Liver (tissue), 6 donors: ENCODE measurements at regions not wholly inside any gene's neighbourhood (a gene's known extent, or its start where the extent isn't known, plus 50 kb on each side); places are given as distances from the start of the nearest gene placed in this dataset.
"Not testable (repeated sequence)": the region's sequence is repeated elsewhere in the genome, so short reads cannot be mapped to it uniquely, and the experiment has no call there.

Experiments used
- DNase-seq: peaks from one replicate; pipeline ENCODE4 v3.0.0-alpha.2; 2017; ENCODE audit warnings: low spot score
- H3K27ac ChIP-seq, 2 donors: one replicate each; pipeline ENCODE4 v1.7.0; 2013; ENCODE audit warnings: inconsistent platforms in 2 of 2, low read length in 2 of 2, control low read depth in 1 of 2, low read depth in 1 of 2, mild to moderate bottlenecking in 1 of 2
- H3K27me3 ChIP-seq, 4 donors: one replicate each; pipeline versions ENCODE4 v1.6.1 to v1.7.0; 2013; ENCODE audit warnings: low read length in 3 of 4, inconsistent platforms in 1 of 4, mild to moderate bottlenecking in 1 of 4, moderate library complexity in 1 of 4; ENCODE audit not compliant: control insufficient read depth in 4 of 4, insufficient read depth in 4 of 4
- H3K36me3 ChIP-seq, 4 donors: one replicate each; pipeline versions ENCODE4 v1.6.1 to v1.7.0; 2013; ENCODE audit warnings: low read length in 3 of 4, mild to moderate bottlenecking in 3 of 4, low read depth in 1 of 4, moderate library complexity in 1 of 4; ENCODE audit not compliant: control insufficient read depth in 4 of 4, insufficient read depth in 3 of 4
- H3K4me1 ChIP-seq, 4 donors: one replicate each; pipeline versions ENCODE4 v1.6.1 to v1.7.0; 2013; ENCODE audit warnings: low read length in 3 of 4, mild to moderate bottlenecking in 3 of 4, moderate library complexity in 1 of 4; ENCODE audit not compliant: control insufficient read depth in 4 of 4, insufficient read depth in 4 of 4
- H3K4me3 ChIP-seq, 3 donors: one replicate each; pipeline versions ENCODE4 v1.6.1 to v1.7.0; 2013; ENCODE audit warnings: low read length in 3 of 3, control low read depth in 1 of 3, low read depth in 1 of 3, mild to moderate bottlenecking in 1 of 3
- H3K9ac ChIP-seq, 2 donors: one replicate each; pipeline ENCODE4 v1.7.0; 2013; ENCODE audit warnings: low read length in 2 of 2, mild to moderate bottlenecking in 2 of 2, moderate library complexity in 2 of 2, control low read depth in 1 of 2, low read depth in 1 of 2
- H3K9me3 ChIP-seq, 4 donors: one replicate each; pipeline versions ENCODE4 v1.6.1 to v1.7.0; 2013; ENCODE audit warnings: low read length in 3 of 4; ENCODE audit not compliant: control insufficient read depth in 4 of 4
- WGBS: extraction: QIAGEN DNeasy Blood & Tissue Kit; methylation state at CpG from one replicate; pipeline ENCODE4 v1.1.7; 2013; 5-methylcytosine and 5-hydroxymethylcytosine counted together
- donor health status: healthy.
- donor health status: healthy.
- donor health status: healthy.

- DNase-seq, H3K9me3 ChIP-seq, H3K9ac ChIP-seq, H3K4me1 ChIP-seq, H3K36me3 ChIP-seq, H3K27ac ChIP-seq, H3K4me3 ChIP-seq, H3K27me3 ChIP-seq: not testable (repeated sequence)
- no CpG with 5 or more reads among the region's 1 CpG for WGBS
These were observed 234.0 kb upstream of the VKORC1L1 start for GRCh38 chr7:65638918-65639317.

DNA sequence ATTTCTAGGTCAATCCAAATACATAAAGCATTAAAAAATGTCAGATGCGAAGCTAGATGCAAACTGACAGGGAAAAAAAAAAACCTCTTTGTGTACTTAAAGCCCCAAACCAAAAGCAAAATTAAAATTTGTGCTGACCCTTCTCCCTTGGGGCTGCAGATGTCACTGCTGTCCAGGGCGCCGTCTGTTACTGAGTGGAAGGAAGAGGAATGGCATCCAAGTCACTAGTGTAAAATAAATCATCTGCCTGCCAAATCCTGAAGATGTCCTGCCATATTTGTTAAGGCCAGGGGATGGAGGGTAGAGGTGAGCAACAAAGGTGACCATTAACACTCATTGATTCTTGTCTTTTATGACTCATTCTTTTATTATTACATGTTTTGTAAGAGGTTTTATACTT lies 233.2 kb upstream of the VKORC1L1 start:
- WGBS = no CpG with 5 or more reads among the region's 3 CpGs
- H3K27ac ChIP-seq, H3K27me3 ChIP-seq, H3K9me3 ChIP-seq, H3K36me3 ChIP-seq, DNase-seq, H3K4me3 ChIP-seq, H3K4me1 ChIP-seq, H3K9ac ChIP-seq: not testable (repeated sequence)

- not testable (repeated sequence) for H3K36me3 ChIP-seq, H3K4me1 ChIP-seq, H3K4me3 ChIP-seq, H3K27me3 ChIP-seq, H3K9ac ChIP-seq, H3K27ac ChIP-seq, DNase-seq, H3K9me3 ChIP-seq
- WGBS = no CpG with 5 or more reads among the region's 5 CpGs
These were observed 229.4 kb upstream of the VKORC1L1 start for GRCh38 chr7:65643498-65643897.

DNA sequence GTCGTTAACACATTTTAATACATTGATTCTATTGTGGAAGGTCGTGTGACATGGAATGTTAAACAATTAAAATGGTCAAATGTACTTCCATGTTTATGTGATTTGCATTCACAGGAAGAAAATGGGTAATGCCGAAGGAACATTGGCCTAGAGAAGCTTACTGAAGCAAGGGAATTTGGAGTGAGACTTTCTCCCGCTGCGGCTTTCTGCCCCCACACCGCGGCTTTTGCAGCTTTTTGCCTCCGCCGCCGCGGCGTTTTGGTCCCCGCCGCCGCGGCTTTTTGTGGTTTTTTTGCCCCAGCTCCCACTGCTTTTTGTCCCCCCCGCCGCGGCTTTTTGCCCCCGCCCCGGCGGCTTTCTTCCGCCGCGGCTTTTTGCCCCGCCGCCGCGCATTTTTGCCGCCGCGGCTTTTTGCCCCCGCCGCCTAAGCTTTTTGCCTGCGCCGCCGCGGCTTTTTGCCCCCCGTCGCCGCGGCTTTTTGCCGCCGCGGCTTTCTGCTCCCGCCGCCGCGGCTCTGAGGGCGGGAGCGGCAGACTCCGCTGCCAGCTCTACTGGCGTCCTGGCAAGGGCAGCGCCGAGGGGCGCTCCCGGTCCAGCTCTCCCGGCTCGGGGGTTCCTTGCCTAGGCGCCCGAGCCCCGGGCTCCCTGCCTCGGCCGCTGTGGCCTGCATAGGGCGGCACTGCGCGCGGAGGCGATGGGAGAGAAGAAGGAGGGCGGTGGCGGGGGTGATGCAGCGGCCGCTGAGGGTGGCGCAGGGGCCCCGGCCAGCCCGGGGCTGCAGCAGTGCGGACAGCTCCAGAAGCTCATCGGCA lies 225.5 kb upstream of the VKORC1L1 start:
- not testable (repeated sequence) for DNase-seq, H3K4me3 ChIP-seq, H3K9me3 ChIP-seq, H3K36me3 ChIP-seq, H3K4me1 ChIP-seq, H3K27ac ChIP-seq, H3K27me3 ChIP-seq, H3K9ac ChIP-seq
- WGBS = no CpG with 5 or more reads among the region's 78 CpGs

- not testable (repeated sequence) for DNase-seq, H3K36me3 ChIP-seq, H3K4me1 ChIP-seq, H3K27ac ChIP-seq, H3K9ac ChIP-seq, H3K9me3 ChIP-seq, H3K4me3 ChIP-seq, H3K27me3 ChIP-seq
- WGBS = 80% methylated on average over 1 of the region's 2 CpGs
These were observed 221.7 kb upstream of the VKORC1L1 start for GRCh38 chr7:65651174-65651573.

- H3K4me3 ChIP-seq, H3K4me1 ChIP-seq, DNase-seq, H3K9me3 ChIP-seq, H3K27ac ChIP-seq, H3K27me3 ChIP-seq, H3K36me3 ChIP-seq, H3K9ac ChIP-seq: not testable (repeated sequence)
These were observed 220.9 kb upstream of the VKORC1L1 start for GRCh38 chr7:65651826-65652592.

DNA sequence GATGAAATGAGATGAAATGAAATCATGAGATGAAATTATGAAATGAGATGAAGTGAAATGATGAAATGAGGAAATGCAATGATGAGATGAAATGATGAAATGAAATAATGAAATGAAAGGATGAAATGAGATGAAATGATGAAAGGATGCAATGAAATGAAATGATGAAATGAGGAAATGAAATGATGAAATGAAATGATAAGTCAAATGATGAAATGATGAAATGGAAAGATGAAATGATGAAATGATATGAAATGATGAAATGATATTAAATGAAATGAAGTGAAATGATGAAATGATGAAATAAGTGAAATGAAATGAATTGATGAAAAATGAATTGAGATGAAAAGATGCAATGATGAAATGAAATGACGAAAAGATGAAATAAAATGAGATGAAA lies 220.2 kb upstream of the VKORC1L1 start:
- not testable (repeated sequence) for H3K36me3 ChIP-seq, H3K4me1 ChIP-seq, H3K27me3 ChIP-seq, H3K9ac ChIP-seq, DNase-seq, H3K4me3 ChIP-seq, H3K9me3 ChIP-seq, H3K27ac ChIP-seq
- no CpG with 5 or more reads among the region's 1 CpG for WGBS

- H3K27ac ChIP-seq, H3K36me3 ChIP-seq, DNase-seq, H3K4me3 ChIP-seq, H3K9ac ChIP-seq, H3K4me1 ChIP-seq, H3K9me3 ChIP-seq, H3K27me3 ChIP-seq: not testable (repeated sequence)
- no CpG with 5 or more reads among the region's 5 CpGs for WGBS
These were observed 216.2 kb upstream of the VKORC1L1 start for GRCh38 chr7:65656494-65657188.
